GM12892 (cell line): ENCODE measurements at regions not wholly inside any gene's neighbourhood (a gene's known extent, or its start where the extent isn't known, plus 50 kb on each side); places are given as distances from the start of the nearest gene placed in this dataset.

Experiments
- POLR2A ChIP-seq: IDR thresholded peaks from 2 replicates; pipeline ENCODE4 v1.6.1; 2011; ENCODE audit warnings: low read depth, low read length, control low read depth
- POLR2AphosphoS5 ChIP-seq: IDR thresholded peaks from 2 replicates; pipeline ENCODE4 v1.6.1; 2011; ENCODE audit warnings: low read depth, low read length, control low read depth

DNA sequence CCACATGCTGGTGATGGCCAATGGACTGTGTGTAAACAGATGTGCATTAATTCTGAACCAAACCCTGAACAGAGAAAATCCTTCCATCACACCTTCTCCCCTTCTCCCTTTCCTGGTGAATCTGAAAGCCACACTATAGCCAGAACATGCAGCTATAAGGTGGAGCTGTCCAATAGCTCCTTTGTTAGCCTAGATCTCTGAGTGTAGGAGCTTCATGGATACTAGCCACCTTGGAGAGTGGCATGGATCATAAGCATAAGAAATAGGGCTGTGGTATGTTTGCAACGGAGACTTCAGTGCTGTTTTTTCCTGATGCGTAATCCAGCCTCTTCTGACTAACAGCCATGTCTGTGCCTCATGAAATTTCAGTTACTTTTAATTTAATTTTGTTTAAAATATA lies 364.5 kb downstream of the BTG1 start:
- TF ChIP-seq POLR2A: no peak
- TF ChIP-seq POLR2AphosphoS5: no peak
